Suprapubic skin (tissue), 3 donors: ENCODE measurements at regions not wholly inside any gene's neighbourhood (a gene's known extent, or its start where the extent isn't known, plus 50 kb on each side); places are given as distances from the start of the nearest gene placed in this dataset.

ENCODE experiments used
- POLR2A ChIP-seq, 2 donors: fragments of 450-650 bp; IDR thresholded peaks; one replicate each; pipeline ENCODE4 v1.6.1; 2017; ENCODE audit warnings: antibody characterized with exemption in 2 of 2, mild to moderate bottlenecking in 2 of 2, moderate library complexity in 2 of 2
- TF ChIP-seq, protein P1 (sequence below), 2 donors: fragments of 200-600 bp in 1 of 2; fragments of 450-650 bp in 1 of 2; sonication (generic) in 1 of 2; IDR thresholded peaks; one replicate each; pipeline ENCODE4 v1.5.1; 2016 to 2019; ENCODE audit warnings: antibody characterized with exemption in 2 of 2, mild to moderate bottlenecking in 1 of 2, moderate library complexity in 1 of 2

- TF ChIP-seq, protein P1, sequence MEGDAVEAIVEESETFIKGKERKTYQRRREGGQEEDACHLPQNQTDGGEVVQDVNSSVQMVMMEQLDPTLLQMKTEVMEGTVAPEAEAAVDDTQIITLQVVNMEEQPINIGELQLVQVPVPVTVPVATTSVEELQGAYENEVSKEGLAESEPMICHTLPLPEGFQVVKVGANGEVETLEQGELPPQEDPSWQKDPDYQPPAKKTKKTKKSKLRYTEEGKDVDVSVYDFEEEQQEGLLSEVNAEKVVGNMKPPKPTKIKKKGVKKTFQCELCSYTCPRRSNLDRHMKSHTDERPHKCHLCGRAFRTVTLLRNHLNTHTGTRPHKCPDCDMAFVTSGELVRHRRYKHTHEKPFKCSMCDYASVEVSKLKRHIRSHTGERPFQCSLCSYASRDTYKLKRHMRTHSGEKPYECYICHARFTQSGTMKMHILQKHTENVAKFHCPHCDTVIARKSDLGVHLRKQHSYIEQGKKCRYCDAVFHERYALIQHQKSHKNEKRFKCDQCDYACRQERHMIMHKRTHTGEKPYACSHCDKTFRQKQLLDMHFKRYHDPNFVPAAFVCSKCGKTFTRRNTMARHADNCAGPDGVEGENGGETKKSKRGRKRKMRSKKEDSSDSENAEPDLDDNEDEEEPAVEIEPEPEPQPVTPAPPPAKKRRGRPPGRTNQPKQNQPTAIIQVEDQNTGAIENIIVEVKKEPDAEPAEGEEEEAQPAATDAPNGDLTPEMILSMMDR (IDR thresholded peaks at IDR 0.05) = no peak
- no peak for TF ChIP-seq POLR2A (IDR thresholded peaks at IDR 0.05)
Observed at GRCh38 chr14:42334931-42335330, 728.3 kb downstream of the LRFN5 start.
